ENCODE measurements at regions not wholly inside any gene's neighbourhood (a gene's known extent, or its start where the extent isn't known, plus 50 kb on each side); places are given as distances from the start of the nearest gene placed in this dataset.
"Not testable (repeated sequence)": the region's sequence is repeated elsewhere in the genome, so short reads cannot be mapped to it uniquely, and the experiment has no call there.

DNA sequence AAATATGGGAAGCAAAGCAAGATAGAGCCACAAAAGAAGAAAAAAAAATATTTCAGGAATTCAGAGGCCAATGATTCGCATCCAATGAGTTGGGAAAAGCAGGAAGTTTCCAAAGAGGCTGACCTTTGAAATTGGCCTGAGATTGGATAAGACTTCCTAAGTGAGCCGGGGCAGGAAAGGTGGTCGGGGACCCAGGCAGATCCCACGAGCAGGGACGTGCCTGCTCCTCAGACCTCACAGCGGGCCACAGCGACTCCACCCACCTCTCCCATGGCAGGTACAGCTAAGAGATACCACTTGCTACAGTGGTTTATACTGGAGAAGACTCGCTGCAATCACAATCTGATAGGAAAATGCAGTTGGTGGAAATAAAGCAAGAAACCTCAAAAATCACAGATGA lies 102.8 kb upstream of the SALL3 start:
- WGBS: 50% methylated on average over 8 of the region's 8 CpGs
- Histone ChIP-seq H3K27ac (ENCODE audit: low read depth in 1 of 2, low read length in 1 of 2) (no peak overlapping the region), H3K27me3 (ENCODE audit: control insufficient read depth in 2 of 2, insufficient read depth in 1 of 2, low read length in 1 of 2) (peaks cover 0 to 4% of the 10 kb centered on the region in 2 donors), H3K36me3 (ENCODE audit: control insufficient read depth in 2 of 2, insufficient read depth in 2 of 2, low read length in 1 of 2) (no peaks in the 10 kb centered on the region), H3K9me3 (ENCODE audit: control insufficient read depth in 2 of 2, insufficient read depth in 1 of 2, low read length in 1 of 2) (no peaks in the 10 kb centered on the region), H3K4me1 (ENCODE audit: control insufficient read depth in 2 of 2, insufficient read depth in 2 of 2, low read length in 2 of 2) (no peaks in the 10 kb centered on the region), H3K4me3 (ENCODE audit: low read length in 2 of 2) (no peak overlapping the region)
- DNase-seq (ENCODE audit: low read depth in 6 of 9, low spot score in 9 of 9): no peak

DNA sequence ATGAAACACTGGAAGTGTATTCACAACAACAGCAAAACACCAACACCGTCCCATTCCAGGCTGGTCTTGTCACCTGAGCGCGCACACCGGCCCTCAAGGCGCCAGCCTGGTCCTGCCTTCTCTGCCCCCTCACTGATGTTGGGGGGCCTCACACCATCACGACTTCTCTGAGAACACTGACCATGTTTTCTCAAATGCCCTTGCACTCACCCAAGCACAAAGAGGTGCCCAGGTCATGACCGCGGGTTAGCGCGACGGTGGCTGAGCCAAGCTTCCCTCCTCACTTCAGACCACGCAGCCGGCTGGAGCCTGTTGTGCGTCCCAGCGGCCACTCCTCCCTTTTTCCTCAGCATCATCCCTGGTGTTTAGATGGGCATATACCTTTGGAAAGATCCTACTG lies 101.3 kb upstream of the SALL3 start:
- Histone ChIP-seq H3K27me3 (ENCODE audit: control insufficient read depth in 2 of 2, insufficient read depth in 1 of 2, low read length in 1 of 2) (peaks cover 0 to 4% of the 10 kb centered on the region in 2 donors), H3K4me1 (ENCODE audit: control insufficient read depth in 2 of 2, insufficient read depth in 2 of 2, low read length in 2 of 2) (no peaks in the 10 kb centered on the region), H3K27ac (ENCODE audit: low read depth in 1 of 2, low read length in 1 of 2) (no peak overlapping the region), H3K9me3 (ENCODE audit: control insufficient read depth in 2 of 2, insufficient read depth in 1 of 2, low read length in 1 of 2) (no peaks in the 10 kb centered on the region), H3K36me3 (ENCODE audit: control insufficient read depth in 2 of 2, insufficient read depth in 2 of 2, low read length in 1 of 2) (no peaks in the 10 kb centered on the region), H3K4me3 (ENCODE audit: low read length in 2 of 2) (no peak overlapping the region)
- no peak for DNase-seq (ENCODE audit: low read depth in 6 of 9, low spot score in 9 of 9)
- WGBS: 94% methylated on average over 15 of the region's 15 CpGs

DNA sequence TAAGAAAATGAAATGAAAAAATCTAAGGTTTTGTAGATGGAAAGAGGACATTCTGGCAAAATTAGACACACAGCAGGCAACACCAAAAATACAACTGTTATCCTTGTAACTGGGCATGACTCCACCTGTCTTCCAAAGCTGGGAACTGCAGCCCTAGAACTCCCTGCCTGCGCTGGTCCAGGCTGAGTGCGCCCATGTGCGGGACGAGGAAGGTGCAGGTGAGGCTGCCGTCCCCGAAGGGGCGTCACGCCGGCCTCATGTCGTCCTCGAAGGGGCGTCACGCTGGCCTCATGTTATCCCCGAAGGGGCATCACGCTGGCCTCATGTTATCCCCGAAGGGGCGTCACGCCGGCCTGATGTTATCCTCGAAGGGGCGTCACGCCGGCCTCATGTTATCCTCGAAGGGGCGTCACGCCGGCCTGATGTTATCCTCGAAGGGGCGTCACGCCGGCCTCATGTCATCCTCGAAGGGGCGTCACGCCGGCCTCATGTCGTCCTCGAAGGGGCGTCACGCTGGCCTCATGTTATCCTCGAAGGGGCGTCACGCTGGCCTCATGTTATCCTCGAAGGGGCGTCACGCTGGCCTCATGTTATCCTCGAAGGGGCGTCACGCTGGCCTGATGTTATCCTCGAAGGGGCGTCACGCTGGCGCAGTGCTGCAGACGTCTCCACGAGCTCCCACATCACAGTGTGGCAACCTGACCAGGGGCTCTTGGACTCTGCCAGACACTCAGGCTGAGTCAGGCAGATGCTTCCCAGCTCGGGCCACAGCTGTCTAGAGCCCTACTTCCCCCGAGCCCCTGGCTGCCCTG lies 100.3 kb upstream of the SALL3 start:
- not testable (repeated sequence) for DNase-seq (ENCODE audit: low read depth in 6 of 9, low spot score in 9 of 9); H3K27me3 ChIP-seq (ENCODE audit: control insufficient read depth in 2 of 2, insufficient read depth in 1 of 2, low read length in 1 of 2); H3K9me3 ChIP-seq (ENCODE audit: control insufficient read depth in 2 of 2, insufficient read depth in 1 of 2, low read length in 1 of 2); H3K4me1 ChIP-seq (ENCODE audit: control insufficient read depth in 2 of 2, insufficient read depth in 2 of 2, low read length in 2 of 2); H3K36me3 ChIP-seq (ENCODE audit: control insufficient read depth in 2 of 2, insufficient read depth in 2 of 2, low read length in 1 of 2); H3K4me3 ChIP-seq (ENCODE audit: low read length in 2 of 2); H3K27ac ChIP-seq (ENCODE audit: low read depth in 1 of 2, low read length in 1 of 2)
- WGBS: 91% methylated on average over 56 of the region's 56 CpGs

DNA sequence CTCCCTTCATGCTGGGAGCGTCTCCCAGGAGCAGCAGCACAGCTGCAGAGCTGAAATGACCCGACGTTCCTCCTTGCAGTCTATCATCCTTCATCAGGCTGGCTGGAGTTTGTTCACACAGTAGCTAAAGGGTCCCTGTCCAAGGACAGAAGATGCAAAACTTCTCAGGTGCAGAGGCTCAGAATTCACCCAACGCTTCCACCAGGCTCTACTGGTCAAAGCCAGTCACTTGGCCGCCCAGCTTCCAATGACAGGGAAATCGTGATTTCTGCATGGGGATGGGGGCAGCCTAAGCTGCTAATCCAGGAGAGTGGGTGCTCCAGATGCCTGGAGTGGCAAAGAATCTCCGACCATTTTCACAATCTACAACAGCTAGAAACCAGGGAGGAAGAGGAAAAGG lies 97.0 kb upstream of the SALL3 start:
- Histone ChIP-seq H3K9me3 (ENCODE audit: control insufficient read depth in 2 of 2, insufficient read depth in 1 of 2, low read length in 1 of 2) (no peaks in the 10 kb centered on the region), H3K4me3 (ENCODE audit: low read length in 2 of 2) (no peak overlapping the region), H3K27ac (ENCODE audit: low read depth in 1 of 2, low read length in 1 of 2) (no peak overlapping the region), H3K36me3 (ENCODE audit: control insufficient read depth in 2 of 2, insufficient read depth in 2 of 2, low read length in 1 of 2) (no peaks in the 10 kb centered on the region), H3K27me3 (ENCODE audit: control insufficient read depth in 2 of 2, insufficient read depth in 1 of 2, low read length in 1 of 2) (no peaks in the 10 kb centered on the region), H3K4me1 (ENCODE audit: control insufficient read depth in 2 of 2, insufficient read depth in 2 of 2, low read length in 2 of 2) (no peaks in the 10 kb centered on the region)
- no peak for DNase-seq (ENCODE audit: low read depth in 6 of 9, low spot score in 9 of 9)
- 89% methylated on average over 7 of the region's 7 CpGs for WGBS

- H3K4me3 ChIP-seq (ENCODE audit: low read length in 2 of 2): no peak overlapping the region
- H3K27ac ChIP-seq (ENCODE audit: low read depth in 1 of 2, low read length in 1 of 2): no peak overlapping the region
- no peak for DNase-seq (ENCODE audit: low read depth in 6 of 9, low spot score in 9 of 9)
- H3K9me3 ChIP-seq (ENCODE audit: control insufficient read depth in 2 of 2, insufficient read depth in 1 of 2, low read length in 1 of 2): no peaks in the 10 kb centered on the region
- no peaks in the 10 kb centered on the region for H3K4me1 ChIP-seq (ENCODE audit: control insufficient read depth in 2 of 2, insufficient read depth in 2 of 2, low read length in 2 of 2)
- WGBS: 96% methylated on average over 4 of the region's 4 CpGs
- H3K36me3 ChIP-seq (ENCODE audit: control insufficient read depth in 2 of 2, insufficient read depth in 2 of 2, low read length in 1 of 2): no peaks in the 10 kb centered on the region
- no peaks in the 10 kb centered on the region for H3K27me3 ChIP-seq (ENCODE audit: control insufficient read depth in 2 of 2, insufficient read depth in 1 of 2, low read length in 1 of 2)
Measured at GRCh38 chr18:78883501-78883900, 96.1 kb upstream of the SALL3 start.

DNA sequence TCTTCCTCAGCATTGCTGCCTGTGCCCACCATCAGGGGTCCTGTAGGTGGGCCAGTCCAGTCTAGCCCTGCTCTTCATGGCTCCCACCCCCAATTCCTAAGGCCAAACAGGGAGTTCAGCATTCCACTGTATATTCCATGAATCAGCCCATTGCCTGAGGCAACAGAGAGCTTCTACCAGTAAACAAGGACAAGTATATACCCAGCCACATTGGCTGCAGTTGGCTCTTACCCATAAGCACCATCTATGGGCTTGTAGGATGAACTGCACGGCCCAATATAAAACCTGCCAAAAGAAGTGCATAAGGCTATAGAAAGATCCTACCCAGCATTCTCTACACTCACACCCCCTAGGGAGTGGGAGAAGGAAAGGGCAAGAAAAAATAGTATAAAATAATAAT lies 95.1 kb upstream of the SALL3 start:
- DNase-seq (ENCODE audit: low read depth in 6 of 9, low spot score in 9 of 9): no peak
- no peaks in the 10 kb centered on the region for H3K36me3 ChIP-seq (ENCODE audit: control insufficient read depth in 2 of 2, insufficient read depth in 2 of 2, low read length in 1 of 2)
- H3K27ac ChIP-seq (ENCODE audit: low read depth in 1 of 2, low read length in 1 of 2): no peak overlapping the region
- no peaks in the 10 kb centered on the region for H3K9me3 ChIP-seq (ENCODE audit: control insufficient read depth in 2 of 2, insufficient read depth in 1 of 2, low read length in 1 of 2)
- H3K4me3 ChIP-seq (ENCODE audit: low read length in 2 of 2): no peak overlapping the region
- no peaks in the 10 kb centered on the region for H3K4me1 ChIP-seq (ENCODE audit: control insufficient read depth in 2 of 2, insufficient read depth in 2 of 2, low read length in 2 of 2)
- H3K27me3 ChIP-seq (ENCODE audit: control insufficient read depth in 2 of 2, insufficient read depth in 1 of 2, low read length in 1 of 2): no peaks in the 10 kb centered on the region
- 91% methylated on average over 1 of the region's 1 CpG for WGBS

- H3K27me3 ChIP-seq (ENCODE audit: control insufficient read depth in 2 of 2, insufficient read depth in 1 of 2, low read length in 1 of 2): no peaks in the 10 kb centered on the region
- no peak overlapping the region for H3K4me3 ChIP-seq (ENCODE audit: low read length in 2 of 2)
- no peak for DNase-seq (ENCODE audit: low read depth in 6 of 9, low spot score in 9 of 9)
- no peaks in the 10 kb centered on the region for H3K36me3 ChIP-seq (ENCODE audit: control insufficient read depth in 2 of 2, insufficient read depth in 2 of 2, low read length in 1 of 2)
- WGBS: 89% methylated on average over 1 of the region's 1 CpG
- no peak overlapping the region for H3K27ac ChIP-seq (ENCODE audit: low read depth in 1 of 2, low read length in 1 of 2)
- no peaks in the 10 kb centered on the region for H3K4me1 ChIP-seq (ENCODE audit: control insufficient read depth in 2 of 2, insufficient read depth in 2 of 2, low read length in 2 of 2)
- no peaks in the 10 kb centered on the region for H3K9me3 ChIP-seq (ENCODE audit: control insufficient read depth in 2 of 2, insufficient read depth in 1 of 2, low read length in 1 of 2)
Measured at GRCh38 chr18:78889250-78889649, 90.4 kb upstream of the SALL3 start.

- Histone ChIP-seq H3K27me3 (ENCODE audit: control insufficient read depth in 2 of 2, insufficient read depth in 1 of 2, low read length in 1 of 2) (no peaks in the 10 kb centered on the region), H3K27ac (ENCODE audit: low read depth in 1 of 2, low read length in 1 of 2) (no peak overlapping the region), H3K4me1 (ENCODE audit: control insufficient read depth in 2 of 2, insufficient read depth in 2 of 2, low read length in 2 of 2) (no peaks in the 10 kb centered on the region), H3K4me3 (ENCODE audit: low read length in 2 of 2) (no peak overlapping the region), H3K9me3 (ENCODE audit: control insufficient read depth in 2 of 2, insufficient read depth in 1 of 2, low read length in 1 of 2) (no peaks in the 10 kb centered on the region), H3K36me3 (ENCODE audit: control insufficient read depth in 2 of 2, insufficient read depth in 2 of 2, low read length in 1 of 2) (no peaks in the 10 kb centered on the region)
- no peak for DNase-seq (ENCODE audit: low read depth in 6 of 9, low spot score in 9 of 9)
- WGBS: 94% methylated on average over 3 of the region's 3 CpGs
Measured at GRCh38 chr18:78890388-78890787, 89.2 kb upstream of the SALL3 start.

DNA sequence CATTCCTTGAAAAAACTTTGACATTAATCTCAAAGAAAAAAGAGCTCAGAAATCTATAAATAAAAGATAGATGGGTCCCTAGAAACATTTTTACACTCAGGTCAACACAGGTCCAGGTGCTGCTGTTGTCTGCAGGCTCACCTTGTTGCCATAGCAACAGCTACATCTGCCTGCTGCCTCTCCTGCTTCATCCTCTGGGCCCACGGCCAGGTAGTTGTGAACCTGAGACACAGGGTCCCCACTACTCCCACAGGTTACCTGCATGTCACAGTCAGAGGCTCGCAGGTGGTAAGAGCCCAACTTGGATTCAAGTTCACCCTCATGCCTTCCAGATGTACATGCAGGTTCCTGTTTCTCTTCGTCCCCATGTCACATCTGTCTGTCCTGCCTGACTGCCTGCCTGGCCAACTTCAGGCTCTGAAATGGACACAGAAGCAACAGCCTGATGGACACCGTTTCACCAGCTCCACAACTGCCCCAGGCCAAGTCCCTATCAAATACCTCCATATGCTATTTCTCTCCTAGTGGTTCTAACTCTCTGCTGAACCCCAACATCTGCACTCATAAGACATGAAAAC lies 88.3 kb upstream of the SALL3 start:
- Histone ChIP-seq H3K9me3 (ENCODE audit: control insufficient read depth in 2 of 2, insufficient read depth in 1 of 2, low read length in 1 of 2) (no peaks in the 10 kb centered on the region), H3K36me3 (ENCODE audit: control insufficient read depth in 2 of 2, insufficient read depth in 2 of 2, low read length in 1 of 2) (no peaks in the 10 kb centered on the region), H3K4me3 (ENCODE audit: low read length in 2 of 2) (no peak overlapping the region), H3K27me3 (ENCODE audit: control insufficient read depth in 2 of 2, insufficient read depth in 1 of 2, low read length in 1 of 2) (no peaks in the 10 kb centered on the region), H3K4me1 (ENCODE audit: control insufficient read depth in 2 of 2, insufficient read depth in 2 of 2, low read length in 2 of 2) (no peaks in the 10 kb centered on the region), H3K27ac (ENCODE audit: low read depth in 1 of 2, low read length in 1 of 2) (no peak overlapping the region)
- no peak for DNase-seq (ENCODE audit: low read depth in 6 of 9, low spot score in 9 of 9)
- 88% methylated on average over 4 of the region's 4 CpGs for WGBS

All from thymus (tissue), 11 donors.